ENCODE measurements at regions not wholly inside any gene's neighbourhood (a gene's known extent, or its start where the extent isn't known, plus 50 kb on each side); places are given as distances from the start of the nearest gene placed in this dataset.

DNA sequence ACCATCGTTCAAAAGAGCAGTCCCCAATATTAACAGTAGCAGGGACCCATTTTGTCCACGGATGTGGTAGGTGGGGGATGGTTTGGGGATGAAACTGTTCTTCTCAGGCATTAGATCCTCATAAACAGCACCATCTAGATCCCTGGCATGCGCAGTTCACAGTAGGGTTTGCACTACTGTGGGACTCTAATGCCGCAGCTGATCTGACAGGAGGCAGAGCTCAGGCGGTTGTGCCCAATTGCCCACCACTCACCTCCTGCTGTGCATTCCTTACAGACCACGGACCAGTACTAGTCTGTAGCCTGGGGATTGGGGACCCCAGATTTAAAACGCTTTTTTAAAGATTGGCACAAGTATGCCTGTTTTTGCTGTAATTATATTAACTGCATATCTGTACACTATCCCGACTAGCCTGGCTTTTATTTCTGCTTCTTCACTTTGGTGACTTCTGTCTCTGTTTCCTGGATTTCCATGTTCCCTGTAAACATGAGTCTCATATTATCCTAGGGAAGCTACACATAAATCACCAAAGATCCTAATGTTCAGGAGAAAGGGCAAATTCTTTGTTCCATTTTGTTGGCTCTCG, 163.3 kb upstream of the AKR1E2 start:
- intact Hi-C loops (cut with micrococcal nuclease) = no loop called here
- Mint-ChIP-seq H3K27me3 (ENCODE audit: low read depth in 2 of 2) (peaks cover 13 to 32% of the 10 kb centered on the region in 2 donors), H3K9me3 (no peaks in the 10 kb centered on the region), H3K27ac (no peak overlapping the region), H3K4me3 (no peak overlapping the region), H3K36me3 (no peaks in the 10 kb centered on the region), H3K4me1 (no peaks in the 10 kb centered on the region)
- 78% methylated on average over 7 of the region's 9 CpGs for WGBS (ENCODE audit: insufficient coverage)
- H3K4me3 ChIP-seq (ENCODE audit: low read length) = no peak overlapping the region
- no peaks in the 10 kb centered on the region for H3K9me3 ChIP-seq (ENCODE audit: control insufficient read depth, insufficient read depth, low read length)
- no peaks in the 10 kb centered on the region for H3K36me3 ChIP-seq (ENCODE audit: control insufficient read depth, insufficient read depth, low read length)
- H3K4me1 ChIP-seq (ENCODE audit: control insufficient read depth, insufficient read depth, low read length) = no peaks in the 10 kb centered on the region
- no peaks in the 10 kb centered on the region for H3K27me3 ChIP-seq (ENCODE audit: control insufficient read depth, insufficient read depth, low read length)
- no peak overlapping the region for H3K27ac ChIP-seq (ENCODE audit: low read length)
- ATAC-seq = no peak
- TF ChIP-seq, protein P1, sequence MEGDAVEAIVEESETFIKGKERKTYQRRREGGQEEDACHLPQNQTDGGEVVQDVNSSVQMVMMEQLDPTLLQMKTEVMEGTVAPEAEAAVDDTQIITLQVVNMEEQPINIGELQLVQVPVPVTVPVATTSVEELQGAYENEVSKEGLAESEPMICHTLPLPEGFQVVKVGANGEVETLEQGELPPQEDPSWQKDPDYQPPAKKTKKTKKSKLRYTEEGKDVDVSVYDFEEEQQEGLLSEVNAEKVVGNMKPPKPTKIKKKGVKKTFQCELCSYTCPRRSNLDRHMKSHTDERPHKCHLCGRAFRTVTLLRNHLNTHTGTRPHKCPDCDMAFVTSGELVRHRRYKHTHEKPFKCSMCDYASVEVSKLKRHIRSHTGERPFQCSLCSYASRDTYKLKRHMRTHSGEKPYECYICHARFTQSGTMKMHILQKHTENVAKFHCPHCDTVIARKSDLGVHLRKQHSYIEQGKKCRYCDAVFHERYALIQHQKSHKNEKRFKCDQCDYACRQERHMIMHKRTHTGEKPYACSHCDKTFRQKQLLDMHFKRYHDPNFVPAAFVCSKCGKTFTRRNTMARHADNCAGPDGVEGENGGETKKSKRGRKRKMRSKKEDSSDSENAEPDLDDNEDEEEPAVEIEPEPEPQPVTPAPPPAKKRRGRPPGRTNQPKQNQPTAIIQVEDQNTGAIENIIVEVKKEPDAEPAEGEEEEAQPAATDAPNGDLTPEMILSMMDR (IDR thresholded peaks at IDR 0.05) = no peak
- DNase-seq = no peak

DNA sequence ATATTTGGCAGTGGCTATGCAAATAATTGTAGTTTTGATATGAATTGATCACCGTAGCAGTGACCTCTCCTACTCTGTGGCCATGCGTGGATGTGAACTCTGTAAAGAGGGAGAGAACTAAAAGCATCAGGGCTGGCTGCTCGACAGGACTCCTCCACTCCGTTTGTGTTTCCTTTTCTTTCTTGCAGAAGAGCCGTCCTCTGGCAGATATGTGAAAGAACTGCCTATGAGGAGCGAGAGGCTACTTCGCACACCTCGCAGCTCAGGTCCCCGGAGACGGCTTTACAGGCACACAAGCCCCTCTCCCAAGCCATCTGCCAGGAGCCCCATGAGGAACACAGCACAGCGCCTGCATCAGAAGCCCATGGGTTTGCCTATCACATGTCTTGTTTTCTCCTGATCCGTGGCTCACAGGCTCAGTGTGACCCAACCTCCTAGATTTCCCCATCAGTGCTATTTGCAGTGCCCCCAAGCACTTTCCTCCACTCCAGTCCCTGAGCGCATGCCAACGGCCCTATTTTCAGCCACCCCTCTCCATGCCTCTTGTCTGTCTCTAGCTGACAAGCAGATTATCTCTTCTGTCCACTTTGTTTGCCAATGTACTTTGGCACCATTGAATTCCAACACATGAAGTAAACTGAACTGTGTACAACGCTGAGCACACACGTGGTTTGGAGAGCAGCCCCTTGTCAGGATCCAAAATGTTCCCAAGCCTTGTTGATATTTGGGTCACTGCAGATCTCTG, 164.3 kb upstream of the AKR1E2 start:
- Histone ChIP-seq H3K4me1 (ENCODE audit: control insufficient read depth, insufficient read depth, low read length) (no peaks in the 10 kb centered on the region), H3K4me3 (ENCODE audit: low read length) (no peak overlapping the region), H3K27ac (ENCODE audit: low read length) (no peak overlapping the region), H3K9me3 (ENCODE audit: control insufficient read depth, insufficient read depth, low read length) (no peaks in the 10 kb centered on the region), H3K27me3 (ENCODE audit: control insufficient read depth, insufficient read depth, low read length) (no peaks in the 10 kb centered on the region), H3K36me3 (ENCODE audit: control insufficient read depth, insufficient read depth, low read length) (no peaks in the 10 kb centered on the region)
- no peak overlapping the region for H3K4me3 Mint-ChIP-seq
- H3K27me3 Mint-ChIP-seq (ENCODE audit: low read depth in 2 of 2) = peaks cover 14 to 32% of the 10 kb centered on the region in 2 donors
- no peaks in the 10 kb centered on the region for H3K4me1 Mint-ChIP-seq
- DNase-seq (no peak), ATAC-seq (no peak)
- no peaks in the 10 kb centered on the region for H3K36me3 Mint-ChIP-seq
- no peaks in the 10 kb centered on the region for H3K9me3 Mint-ChIP-seq
- WGBS (ENCODE audit: insufficient coverage) = 80% methylated on average over 16 of the region's 16 CpGs
- intact Hi-C loops (cut with micrococcal nuclease) = no loop called here
- TF ChIP-seq, protein P1 (IDR thresholded peaks at IDR 0.05) = no peak
- no peak overlapping the region for H3K27ac Mint-ChIP-seq

DNA sequence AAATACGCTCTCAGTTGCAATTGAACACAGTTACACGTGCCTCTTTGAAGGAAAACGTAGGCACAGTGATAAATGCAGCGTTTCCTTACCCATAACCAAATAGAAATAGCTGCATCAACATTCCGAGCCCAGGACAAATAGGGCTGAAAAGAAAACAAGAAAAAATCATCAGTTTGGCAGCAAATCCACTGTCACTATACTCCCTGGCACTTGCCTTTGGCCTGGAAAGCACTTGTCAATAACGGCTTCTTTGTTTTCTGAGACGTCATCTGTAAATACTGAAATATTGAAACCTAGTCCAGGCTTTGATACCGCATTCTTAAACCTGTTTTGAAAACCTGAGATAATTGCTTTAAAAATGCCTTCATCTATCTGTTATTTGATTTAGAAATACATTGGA, 167.2 kb upstream of the AKR1E2 start:
- no peaks in the 10 kb centered on the region for H3K4me1 Mint-ChIP-seq
- TF ChIP-seq, protein P1 (IDR thresholded peaks at IDR 0.05) = no peak
- no peaks in the 10 kb centered on the region for H3K9me3 ChIP-seq (ENCODE audit: control insufficient read depth, insufficient read depth, low read length)
- no peak overlapping the region for H3K27ac ChIP-seq (ENCODE audit: low read length)
- WGBS (ENCODE audit: insufficient coverage) = 87% methylated on average over 8 of the region's 8 CpGs
- H3K27me3 ChIP-seq (ENCODE audit: control insufficient read depth, insufficient read depth, low read length) = no peaks in the 10 kb centered on the region
- ATAC-seq = no peak
- H3K4me1 ChIP-seq (ENCODE audit: control insufficient read depth, insufficient read depth, low read length) = no peaks in the 10 kb centered on the region
- no peaks in the 10 kb centered on the region for H3K36me3 Mint-ChIP-seq
- H3K36me3 ChIP-seq (ENCODE audit: control insufficient read depth, insufficient read depth, low read length) = no peaks in the 10 kb centered on the region
- DNase-seq = no peak
- H3K9me3 Mint-ChIP-seq = no peaks in the 10 kb centered on the region
- no peak overlapping the region for H3K4me3 ChIP-seq (ENCODE audit: low read length)
- intact Hi-C loops (cut with micrococcal nuclease) = loop anchor here (5.0 to 10.0 kb wide), 2 partner anchors 924 to 1461 kb away; no protein-coding TSS in a partner anchor
- H3K27ac Mint-ChIP-seq = no peak overlapping the region
- peaks cover 17 to 32% of the 10 kb centered on the region in 2 donors for H3K27me3 Mint-ChIP-seq (ENCODE audit: low read depth in 2 of 2)
- no peak overlapping the region for H3K4me3 Mint-ChIP-seq

Data from natural killer cell (primary cell).